Natural killer cell (primary cell): ENCODE measurements at regions not wholly inside any gene's neighbourhood (a gene's known extent, or its start where the extent isn't known, plus 50 kb on each side); places are given as distances from the start of the nearest gene placed in this dataset.

Experiments
- ATAC-seq, 3 donors: fragments of 150-1000 bp in 2 of 3; fragments of 200-7000 bp in 1 of 3; cut with Tn5 transposase; 1 replicate in 1 of 3; 2 replicates in 2 of 3; pipeline ENCODE4 v1.10.0; 2021; ENCODE audit warnings: mild to moderate bottlenecking in 2 of 3, moderate library complexity in 2 of 3
- DNase-seq, 2 donors: peaks; one replicate each; pipeline versions ENCODE4 v3.0.0 to v3.0.0-alpha.2; 2013 to 2021; ENCODE audit warnings: mixed read lengths in 1 of 2
- H3K27ac ChIP-seq: one replicate; pipeline ENCODE4 v1.5.1; 2013; ENCODE audit warnings: mild to moderate bottlenecking, low read length
- H3K27me3 ChIP-seq: one replicate; pipeline ENCODE4 v1.6.1; 2013; ENCODE audit warnings: low read length; ENCODE audit not compliant: control insufficient read depth, insufficient read depth
- H3K36me3 ChIP-seq: one replicate; pipeline ENCODE4 v1.6.1; 2013; ENCODE audit warnings: low read length; ENCODE audit not compliant: control insufficient read depth, insufficient read depth
- H3K4me1 ChIP-seq: one replicate; pipeline ENCODE4 v1.6.1; 2013; ENCODE audit warnings: low read length; ENCODE audit not compliant: control insufficient read depth, insufficient read depth
- H3K4me3 ChIP-seq: one replicate; pipeline ENCODE4 v1.5.1; 2013; ENCODE audit warnings: low read length
- H3K9me3 ChIP-seq: one replicate; pipeline ENCODE4 v1.6.1; 2013; ENCODE audit warnings: low read length; ENCODE audit not compliant: control insufficient read depth, insufficient read depth
- H3K27ac Mint-ChIP-seq, 2 donors: one replicate each; pipeline ENCODE4 v1.8.0; 2022; ENCODE audit warnings: mild to moderate bottlenecking in 2 of 2, mixed read lengths in 2 of 2, moderate library complexity in 1 of 2
- H3K27me3 Mint-ChIP-seq, 2 donors: one replicate each; pipeline ENCODE4 v1.8.0; 2022; ENCODE audit warnings: low read depth in 2 of 2, mixed read lengths in 2 of 2
- H3K36me3 Mint-ChIP-seq: one replicate; pipeline ENCODE4 v1.8.0; 2022; ENCODE audit warnings: mixed read lengths
- H3K4me1 Mint-ChIP-seq, 2 donors: one replicate each; pipeline ENCODE4 v1.8.0; 2022; ENCODE audit warnings: mixed read lengths in 2 of 2
- H3K4me3 Mint-ChIP-seq: one replicate; pipeline ENCODE4 v1.8.0; 2022; ENCODE audit warnings: mild to moderate bottlenecking, moderate library complexity, mixed read lengths
- H3K9me3 Mint-ChIP-seq, 2 donors: one replicate each; pipeline ENCODE4 v1.8.0; 2022; ENCODE audit warnings: mixed read lengths in 2 of 2
- WGBS: methylation state at CpG from one replicate; pipeline ENCODE4 v1.1.7; 2013; ENCODE audit warnings: missing lambda C conversion rate; ENCODE audit not compliant: insufficient coverage; 5-methylcytosine and 5-hydroxymethylcytosine counted together
- intact Hi-C: fragments of 100-400 bp; cut with micrococcal nuclease; formaldehyde crosslinking; loops from one replicate; pipeline ENCODE4 v1.14.2; 2022
- TF ChIP-seq, protein P1 (sequence below): fragments of 200-600 bp; IDR thresholded peaks from one replicate; pipeline ENCODE4 v1.8.0; 2022; ENCODE audit warnings: antibody characterized with exemption

DNA sequence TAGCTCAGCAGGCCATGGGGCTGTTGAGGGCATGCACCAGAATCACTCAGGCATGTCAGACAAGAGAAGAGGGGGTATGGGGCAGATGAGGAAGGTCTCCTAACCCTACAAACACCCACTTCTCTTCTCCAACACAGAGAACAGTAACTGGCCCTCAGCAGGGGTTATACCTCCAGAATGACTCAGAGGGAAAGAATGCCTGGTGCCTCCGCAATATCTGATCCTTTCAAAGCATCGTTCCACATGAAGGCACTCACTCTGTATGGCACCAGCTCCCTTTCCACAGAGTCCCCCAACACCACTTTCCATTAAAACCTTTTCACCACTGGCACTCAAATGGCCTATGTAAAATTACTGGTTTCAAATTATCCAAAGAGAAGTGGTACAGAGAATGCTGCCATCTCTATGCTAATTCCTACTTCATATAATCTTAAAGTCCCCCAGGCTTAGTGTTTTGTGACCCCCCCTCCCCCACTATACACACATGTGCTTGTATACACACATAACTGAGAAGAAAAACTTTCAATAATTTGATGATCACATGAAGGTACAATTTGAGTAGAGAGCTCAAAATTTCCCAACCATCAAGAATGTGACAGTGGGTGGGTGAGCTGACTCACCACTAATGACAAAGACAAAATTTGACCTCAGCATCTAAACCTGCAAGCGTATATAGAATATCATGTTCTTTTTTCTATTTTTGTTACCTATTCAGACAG lies 91.5 kb downstream of the SIPA1L2 start:
- Mint-ChIP-seq H3K9me3 (no peaks in the 10 kb centered on the region), H3K27ac (no peak overlapping the region), H3K27me3 (peaks cover 35 to 49% of the 10 kb centered on the region in 2 donors), H3K4me1 (no peaks in the 10 kb centered on the region), H3K4me3 (no peak overlapping the region), H3K36me3 (no peaks in the 10 kb centered on the region)
- DNase-seq (no peak), ATAC-seq (no peak)
- intact Hi-C loops = no loop called here
- Histone ChIP-seq H3K27ac (no peak overlapping the region), H3K36me3 (no peaks in the 10 kb centered on the region), H3K4me3 (no peak overlapping the region), H3K27me3 (no peaks in the 10 kb centered on the region), H3K9me3 (no peaks in the 10 kb centered on the region), H3K4me1 (no peaks in the 10 kb centered on the region)
- WGBS = 98% methylated on average over 3 of the region's 3 CpGs
- TF ChIP-seq, protein P1, sequence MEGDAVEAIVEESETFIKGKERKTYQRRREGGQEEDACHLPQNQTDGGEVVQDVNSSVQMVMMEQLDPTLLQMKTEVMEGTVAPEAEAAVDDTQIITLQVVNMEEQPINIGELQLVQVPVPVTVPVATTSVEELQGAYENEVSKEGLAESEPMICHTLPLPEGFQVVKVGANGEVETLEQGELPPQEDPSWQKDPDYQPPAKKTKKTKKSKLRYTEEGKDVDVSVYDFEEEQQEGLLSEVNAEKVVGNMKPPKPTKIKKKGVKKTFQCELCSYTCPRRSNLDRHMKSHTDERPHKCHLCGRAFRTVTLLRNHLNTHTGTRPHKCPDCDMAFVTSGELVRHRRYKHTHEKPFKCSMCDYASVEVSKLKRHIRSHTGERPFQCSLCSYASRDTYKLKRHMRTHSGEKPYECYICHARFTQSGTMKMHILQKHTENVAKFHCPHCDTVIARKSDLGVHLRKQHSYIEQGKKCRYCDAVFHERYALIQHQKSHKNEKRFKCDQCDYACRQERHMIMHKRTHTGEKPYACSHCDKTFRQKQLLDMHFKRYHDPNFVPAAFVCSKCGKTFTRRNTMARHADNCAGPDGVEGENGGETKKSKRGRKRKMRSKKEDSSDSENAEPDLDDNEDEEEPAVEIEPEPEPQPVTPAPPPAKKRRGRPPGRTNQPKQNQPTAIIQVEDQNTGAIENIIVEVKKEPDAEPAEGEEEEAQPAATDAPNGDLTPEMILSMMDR = no peak

DNA sequence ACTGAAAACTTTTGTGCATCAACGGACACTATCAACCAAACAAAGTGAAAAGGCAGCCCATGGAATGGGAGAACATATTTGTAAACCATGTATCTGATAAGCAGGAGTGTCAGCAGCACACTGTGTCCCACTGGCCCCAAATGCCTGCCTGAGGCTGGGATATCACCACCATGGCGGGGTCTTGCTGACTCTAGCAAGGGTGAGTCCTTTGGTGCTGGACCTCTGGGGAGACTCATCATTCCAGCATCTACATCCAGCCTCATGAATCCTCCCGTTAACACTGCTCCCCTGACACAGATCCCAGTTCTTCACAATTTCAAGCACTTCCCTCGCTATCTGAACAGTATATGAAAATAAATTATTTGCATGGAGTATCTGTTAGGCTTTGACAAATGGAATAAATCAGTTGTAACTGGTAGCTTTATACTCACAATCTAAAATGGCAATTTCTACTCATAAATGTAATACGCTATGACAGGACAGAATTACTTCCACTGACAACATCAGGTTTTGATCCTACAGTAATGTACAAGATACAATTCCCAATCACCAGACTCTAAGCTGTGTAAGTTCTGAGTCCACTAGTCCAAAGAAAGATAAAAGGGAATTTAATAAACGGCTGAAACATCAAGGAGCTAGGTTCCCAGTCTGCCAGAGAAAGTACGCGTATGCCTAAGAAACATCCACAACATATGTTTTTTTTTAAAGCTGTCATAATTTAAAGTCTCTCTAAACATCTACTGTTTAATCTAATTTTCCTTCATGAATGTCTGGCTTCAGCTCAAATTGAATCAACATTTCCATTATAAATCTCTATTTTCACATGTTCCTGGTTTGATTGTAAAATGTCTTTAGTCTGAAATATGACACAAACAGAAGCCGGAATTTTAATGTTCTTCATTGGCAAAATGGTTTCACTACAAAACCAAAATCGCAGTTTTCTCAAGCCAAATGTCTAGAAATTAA lies 95.1 kb downstream of the SIPA1L2 start:
- no peaks in the 10 kb centered on the region for H3K36me3 ChIP-seq
- H3K27ac Mint-ChIP-seq = no peak overlapping the region
- H3K9me3 Mint-ChIP-seq = no peaks in the 10 kb centered on the region
- DNase-seq = no peak
- H3K9me3 ChIP-seq = no peaks in the 10 kb centered on the region
- ATAC-seq = no peak
- no peaks in the 10 kb centered on the region for H3K36me3 Mint-ChIP-seq
- H3K27ac ChIP-seq = no peak overlapping the region
- peaks cover 0 to 3% of the 10 kb centered on the region in 2 donors for H3K4me1 Mint-ChIP-seq
- peaks cover 36 to 65% of the 10 kb centered on the region in 2 donors for H3K27me3 Mint-ChIP-seq
- H3K4me1 ChIP-seq = peaks cover 3% of the 10 kb centered on the region
- 91% methylated on average over 6 of the region's 10 CpGs for WGBS
- H3K4me3 ChIP-seq = no peak overlapping the region
- TF ChIP-seq, protein P1 = no peak
- intact Hi-C loops = no loop called here
- H3K4me3 Mint-ChIP-seq = no peak overlapping the region
- H3K27me3 ChIP-seq = peaks cover 3% of the 10 kb centered on the region

DNA sequence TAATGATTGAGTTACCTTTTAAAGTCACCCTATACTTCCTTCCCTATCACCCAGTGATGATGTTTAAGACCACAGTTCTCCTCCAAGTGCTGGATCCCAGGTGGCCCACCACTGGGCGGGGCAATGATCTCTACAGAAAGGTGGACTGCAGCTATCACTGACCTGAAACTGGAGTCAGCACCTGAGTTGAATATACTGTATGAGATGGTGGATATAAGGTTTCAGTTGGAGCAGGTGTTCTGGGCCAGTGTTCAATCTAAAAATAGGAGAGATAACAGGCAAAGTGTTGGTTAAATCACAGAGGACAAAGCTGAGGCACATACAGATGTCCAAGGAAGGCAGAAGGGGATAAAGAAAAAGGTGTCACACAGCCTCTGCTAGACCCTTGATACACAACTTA lies 96.6 kb downstream of the SIPA1L2 start:
- Histone ChIP-seq H3K27ac (no peak overlapping the region), H3K4me3 (no peak overlapping the region), H3K36me3 (no peaks in the 10 kb centered on the region), H3K27me3 (peaks cover 6% of the 10 kb centered on the region), H3K4me1 (peaks cover 15% of the 10 kb centered on the region), H3K9me3 (no peaks in the 10 kb centered on the region)
- Mint-ChIP-seq H3K4me1 (peaks cover 14 to 18% of the 10 kb centered on the region in 2 donors), H3K9me3 (no peaks in the 10 kb centered on the region), H3K27me3 (peaks cover 30 to 54% of the 10 kb centered on the region in 2 donors), H3K27ac (no peak overlapping the region), H3K4me3 (no peak overlapping the region), H3K36me3 (no peaks in the 10 kb centered on the region)
- intact Hi-C loops = no loop called here
- WGBS = 83% methylated on average over 1 of the region's 1 CpG
- TF ChIP-seq, protein P1 = no peak
- no peak for ATAC-seq
- DNase-seq = no peak
